ENCODE measurements at regions not wholly inside any gene's neighbourhood (a gene's known extent, or its start where the extent isn't known, plus 50 kb on each side); places are given as distances from the start of the nearest gene placed in this dataset.

GRCh38 chr5:124410539-124411488 is 335.6 kb downstream of the ZNF608 start:
- TF ChIP-seq, protein P1, sequence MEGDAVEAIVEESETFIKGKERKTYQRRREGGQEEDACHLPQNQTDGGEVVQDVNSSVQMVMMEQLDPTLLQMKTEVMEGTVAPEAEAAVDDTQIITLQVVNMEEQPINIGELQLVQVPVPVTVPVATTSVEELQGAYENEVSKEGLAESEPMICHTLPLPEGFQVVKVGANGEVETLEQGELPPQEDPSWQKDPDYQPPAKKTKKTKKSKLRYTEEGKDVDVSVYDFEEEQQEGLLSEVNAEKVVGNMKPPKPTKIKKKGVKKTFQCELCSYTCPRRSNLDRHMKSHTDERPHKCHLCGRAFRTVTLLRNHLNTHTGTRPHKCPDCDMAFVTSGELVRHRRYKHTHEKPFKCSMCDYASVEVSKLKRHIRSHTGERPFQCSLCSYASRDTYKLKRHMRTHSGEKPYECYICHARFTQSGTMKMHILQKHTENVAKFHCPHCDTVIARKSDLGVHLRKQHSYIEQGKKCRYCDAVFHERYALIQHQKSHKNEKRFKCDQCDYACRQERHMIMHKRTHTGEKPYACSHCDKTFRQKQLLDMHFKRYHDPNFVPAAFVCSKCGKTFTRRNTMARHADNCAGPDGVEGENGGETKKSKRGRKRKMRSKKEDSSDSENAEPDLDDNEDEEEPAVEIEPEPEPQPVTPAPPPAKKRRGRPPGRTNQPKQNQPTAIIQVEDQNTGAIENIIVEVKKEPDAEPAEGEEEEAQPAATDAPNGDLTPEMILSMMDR (IDR thresholded peaks at IDR 0.05 in 4 of 5, conservative IDR thresholded peaks at IDR 0.05 in 1 of 5): no peak
- TF ChIP-seq POLR2A (IDR thresholded peaks at IDR 0.05): no peak
- in situ Hi-C loops (cut with MboI; ENCODE audit: low sequenced_read_pairs in 4 of 4): no loop called here
- ATAC-seq (no peak), DNase-seq (no peak)
- no peak overlapping the region for H3K4me3 ChIP-seq
- H3K9me3 ChIP-seq: no peaks in the 10 kb centered on the region
- no peaks in the 10 kb centered on the region for H3K36me3 ChIP-seq
- H3K4me1 ChIP-seq: no peaks in the 10 kb centered on the region
- no peaks in the 10 kb centered on the region for H3K27me3 ChIP-seq
- H3K27ac ChIP-seq: no peak overlapping the region
- intact Hi-C loops (cut with DNase I; ENCODE audit: low total_unique reads): no loop called here

DNA sequence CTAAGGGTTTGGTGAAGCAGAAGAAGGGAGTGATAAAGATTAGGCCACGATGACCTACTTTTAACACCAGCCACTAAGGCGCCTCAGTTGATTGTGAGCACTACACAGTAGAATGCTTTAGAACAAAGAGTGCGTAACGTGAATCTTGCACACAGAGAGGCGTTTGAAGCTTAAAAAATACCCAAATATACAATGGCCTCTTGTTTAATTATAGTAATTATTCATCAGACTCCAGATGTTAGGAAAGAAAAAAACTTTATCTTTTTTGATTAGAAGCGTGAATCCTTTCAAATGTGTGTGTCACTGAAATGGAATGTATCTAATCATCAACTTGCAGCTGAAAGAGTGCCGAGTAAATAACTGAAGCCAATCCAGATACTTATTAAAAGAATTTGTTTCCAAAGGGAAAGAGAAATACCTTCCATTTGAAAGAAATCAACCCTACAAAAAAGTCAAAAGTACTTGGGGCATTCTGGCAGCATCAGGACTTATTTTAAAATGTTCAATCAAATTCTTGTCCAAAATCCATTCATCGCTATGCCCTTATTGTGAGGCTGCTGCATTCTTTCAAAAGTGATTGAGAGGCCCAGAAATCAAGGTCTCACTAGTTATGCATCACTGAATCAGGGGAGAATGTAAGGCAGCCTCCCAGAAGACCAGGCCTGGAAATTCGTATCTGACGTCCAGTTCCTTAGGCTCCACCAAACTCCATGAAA is 337.5 kb downstream of the ZNF608 start:
- ATAC-seq: no peak
- Histone ChIP-seq H3K9me3 (no peaks in the 10 kb centered on the region), H3K27me3 (no peaks in the 10 kb centered on the region), H3K36me3 (no peaks in the 10 kb centered on the region), H3K4me1 (no peaks in the 10 kb centered on the region), H3K27ac (no peak overlapping the region), H3K4me3 (no peak overlapping the region)
- intact Hi-C loops (cut with DNase I; ENCODE audit: low total_unique reads) (no loop called here), in situ Hi-C loops (cut with MboI; ENCODE audit: low sequenced_read_pairs in 4 of 4) (no loop called here)
- no peak for DNase-seq
- no peak for TF ChIP-seq POLR2A (IDR thresholded peaks at IDR 0.05)
- TF ChIP-seq, protein P1 (IDR thresholded peaks at IDR 0.05 in 4 of 5, conservative IDR thresholded peaks at IDR 0.05 in 1 of 5): no peak

GRCh38 chr5:124404796-124405195 is 341.6 kb downstream of the ZNF608 start:
- Histone ChIP-seq H3K27me3 (no peaks in the 10 kb centered on the region), H3K4me1 (peaks cover 3 to 5% of the 10 kb centered on the region in 2 donors), H3K9me3 (no peaks in the 10 kb centered on the region), H3K4me3 (no peak overlapping the region), H3K36me3 (no peaks in the 10 kb centered on the region), H3K27ac (no peak overlapping the region)
- no peak for TF ChIP-seq POLR2A (IDR thresholded peaks at IDR 0.05)
- TF ChIP-seq, protein P1 (IDR thresholded peaks at IDR 0.05 in 4 of 5, conservative IDR thresholded peaks at IDR 0.05 in 1 of 5): no peak
- in situ Hi-C loops (cut with MboI; ENCODE audit: low sequenced_read_pairs in 4 of 4): no loop called here
- intact Hi-C loops (cut with DNase I; ENCODE audit: low total_unique reads): no loop called here
- DNase-seq (no peak), ATAC-seq (no peak)

GRCh38 chr5:124403281-124403680 is 343.2 kb downstream of the ZNF608 start:
- H3K4me1 ChIP-seq: peaks cover 3 to 5% of the 10 kb centered on the region in 2 donors
- ATAC-seq: no peak

More at GRCh38 chr5:124403281-124403680, 343.2 kb downstream of the ZNF608 start:
- H3K4me3 ChIP-seq: no peak overlapping the region
- in situ Hi-C loops (cut with MboI; ENCODE audit: low sequenced_read_pairs in 4 of 4) (no loop called here), intact Hi-C loops (cut with DNase I; ENCODE audit: low total_unique reads) (no loop called here)
- H3K27me3 ChIP-seq: no peaks in the 10 kb centered on the region
- DNase-seq: no peak
- TF ChIP-seq POLR2A (IDR thresholded peaks at IDR 0.05): no peak
- TF ChIP-seq, protein P1 (IDR thresholded peaks at IDR 0.05 in 4 of 5, conservative IDR thresholded peaks at IDR 0.05 in 1 of 5): no peak
- H3K36me3 ChIP-seq: no peaks in the 10 kb centered on the region
- no peaks in the 10 kb centered on the region for H3K9me3 ChIP-seq
- H3K27ac ChIP-seq: no peak overlapping the region

Data from gastrocnemius medialis (tissue), 4 donors.